HG02970 (cell line): ENCODE measurements at regions not wholly inside any gene's neighbourhood (a gene's known extent, or its start where the extent isn't known, plus 50 kb on each side); places are given as distances from the start of the nearest gene placed in this dataset.
"Not testable (repeated sequence)": the region's sequence is repeated elsewhere in the genome, so short reads cannot be mapped to it uniquely, and the experiment has no call there.

Experiments used
- ATAC-seq: cut with Tn5 transposase; IDR thresholded peaks from one replicate; pipeline ENCODE4 v1.9.1; 2021; ENCODE audit warnings: mild to moderate bottlenecking, moderate library complexity, moderate number of reproducible peaks; ENCODE audit not compliant: unreplicated experiment, low FRiP score

DNA sequence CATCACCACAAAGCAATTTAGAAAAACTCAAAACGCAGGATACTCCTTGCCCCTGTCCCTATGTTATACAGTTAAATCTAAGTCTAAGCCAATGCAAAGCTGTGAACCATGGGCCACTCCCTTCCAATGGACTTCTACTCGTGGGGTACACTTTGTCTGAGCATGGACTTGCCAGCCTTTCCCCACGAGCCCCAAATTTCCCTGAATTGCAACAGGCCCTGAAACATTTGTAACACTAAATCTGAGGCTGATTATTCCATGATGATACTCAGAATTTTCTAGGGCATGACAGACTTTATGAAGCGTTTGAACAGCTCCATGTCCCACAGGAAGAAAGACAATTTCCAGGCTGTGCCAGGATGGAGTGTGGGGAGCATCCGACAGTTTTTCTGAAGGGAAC is 189.6 kb downstream of the TXNL1 start:
- no peak for ATAC-seq

DNA sequence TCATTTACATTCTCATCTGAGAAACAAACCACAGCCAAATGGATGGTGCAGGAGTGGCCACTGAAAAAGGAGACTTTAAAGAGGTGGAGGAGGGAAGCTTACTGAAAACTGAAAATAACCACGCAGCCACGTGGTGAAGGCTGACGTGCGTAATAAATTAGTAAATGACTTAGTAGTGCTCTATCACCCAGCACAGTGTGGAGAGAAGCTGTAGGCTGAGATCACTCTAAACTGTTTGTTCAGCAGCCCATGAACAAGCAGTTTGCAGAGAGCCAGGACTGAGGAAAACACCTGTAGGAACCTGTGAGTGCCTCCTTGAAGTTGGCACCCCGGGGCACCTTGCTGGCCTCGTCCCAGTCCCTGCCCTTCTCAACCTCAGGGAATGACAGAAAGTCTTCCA is 193.0 kb downstream of the TXNL1 start:
- no peak for ATAC-seq

DNA sequence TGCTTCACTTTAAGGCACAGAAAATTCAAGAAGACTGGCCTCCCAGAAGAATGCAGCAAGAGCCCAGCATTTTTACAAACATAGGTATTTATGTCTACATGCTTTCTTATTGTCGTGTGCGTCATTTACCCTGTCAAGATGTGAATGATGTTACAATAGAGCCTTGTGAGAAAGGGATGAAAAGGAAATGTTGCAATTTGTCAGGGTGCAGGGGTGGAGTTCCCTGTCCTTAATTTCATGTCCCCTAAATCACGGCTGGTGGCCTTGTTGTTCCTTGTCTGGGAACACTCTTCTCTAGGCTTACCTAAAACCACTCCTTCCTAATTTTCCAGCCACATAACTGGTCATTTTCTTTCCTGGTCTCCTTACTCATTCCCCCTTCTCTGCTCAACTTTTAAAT is 194.2 kb downstream of the TXNL1 start:
- no peak for ATAC-seq

DNA sequence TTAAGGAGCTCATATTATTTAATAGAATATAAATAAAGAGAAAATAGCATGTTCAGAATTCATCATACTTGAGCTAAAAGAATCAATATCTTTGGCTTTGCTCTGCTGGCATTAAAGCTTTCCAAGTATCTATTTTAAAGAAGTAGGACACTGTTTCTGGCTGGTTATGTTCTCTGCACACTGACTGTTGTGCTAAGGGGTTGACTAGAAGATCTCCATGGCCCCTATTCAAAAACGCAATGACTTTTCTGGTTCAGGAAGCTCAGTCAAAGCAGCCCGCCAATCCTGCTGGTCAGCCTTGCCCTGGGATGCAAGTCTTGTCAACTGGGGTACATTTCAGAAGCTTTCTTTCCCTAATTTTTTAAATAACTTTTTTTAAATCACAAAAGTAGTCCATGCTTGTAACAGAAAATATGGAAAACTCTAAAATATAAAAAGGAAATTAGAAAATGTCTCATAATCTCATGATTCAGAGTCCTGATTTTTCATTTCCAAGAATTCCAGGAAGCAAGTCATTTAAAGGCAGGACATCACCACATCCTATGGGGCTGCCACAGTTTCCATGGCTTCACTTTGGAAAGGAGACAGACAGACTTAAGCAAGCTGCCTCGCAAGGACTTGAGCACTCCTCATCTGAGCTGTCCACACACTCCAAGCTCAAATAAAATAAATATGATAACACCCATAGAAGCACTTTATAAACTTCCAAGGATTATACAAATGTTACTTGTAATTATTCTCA is 195.1 kb downstream of the TXNL1 start:
- ATAC-seq, result no peak

DNA sequence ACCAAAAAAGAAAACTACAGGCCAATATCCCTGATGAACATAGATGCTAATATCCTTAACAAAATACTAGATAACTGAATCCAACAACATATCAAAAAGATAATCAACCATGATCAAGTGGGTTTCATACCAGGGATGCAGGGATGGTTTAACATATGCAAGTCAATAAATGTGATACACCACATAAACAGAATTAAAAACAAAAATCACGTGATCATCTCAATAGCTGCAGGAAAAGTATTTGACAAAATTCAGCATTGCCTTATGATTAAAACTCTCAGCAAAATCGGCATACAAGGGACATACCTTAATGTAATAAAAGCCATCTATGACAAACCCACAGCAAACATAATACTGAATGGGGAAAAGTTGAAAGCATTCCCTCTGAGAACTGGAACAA is 199.9 kb downstream of the TXNL1 start:
- ATAC-seq, result not testable (repeated sequence)

DNA sequence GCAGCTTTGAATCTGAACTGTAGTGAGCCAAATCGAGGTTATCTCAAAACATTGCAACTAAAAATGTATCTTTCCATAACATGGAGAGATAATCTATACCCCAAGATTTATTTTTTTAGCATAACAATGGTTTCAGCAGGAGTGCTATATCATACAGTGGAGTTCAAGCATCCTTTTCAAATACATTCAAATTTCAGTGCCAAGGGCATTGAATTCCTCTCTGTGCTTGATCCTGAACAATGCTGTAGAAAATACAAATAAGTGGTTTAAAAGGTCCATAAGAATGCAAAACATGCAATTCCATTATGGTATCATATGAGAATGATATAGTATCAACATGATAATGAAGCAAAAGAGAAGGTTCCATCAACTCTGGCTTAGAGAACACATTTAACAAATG is 201.7 kb downstream of the TXNL1 start:
- no peak for ATAC-seq

DNA sequence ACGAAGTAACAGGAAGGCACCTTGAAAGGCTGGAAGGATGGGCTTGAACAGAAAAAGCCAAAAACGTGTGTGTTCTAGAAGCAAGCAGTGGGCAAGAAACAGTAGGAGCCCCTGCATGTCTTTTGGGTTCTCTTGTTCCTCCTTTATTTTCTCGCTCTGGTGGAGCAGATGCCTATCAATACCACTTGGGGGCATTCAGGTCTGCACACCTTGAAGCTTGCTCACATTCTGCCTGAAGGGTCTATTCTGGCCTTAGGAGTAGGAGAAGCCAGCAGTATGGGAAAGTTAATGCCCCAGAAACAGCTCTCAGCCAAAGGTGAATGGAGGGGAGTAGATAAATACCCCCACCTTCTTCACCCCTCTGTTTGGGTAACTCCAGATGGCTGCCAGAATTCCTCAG is 204.5 kb downstream of the TXNL1 start:
- no peak for ATAC-seq

DNA sequence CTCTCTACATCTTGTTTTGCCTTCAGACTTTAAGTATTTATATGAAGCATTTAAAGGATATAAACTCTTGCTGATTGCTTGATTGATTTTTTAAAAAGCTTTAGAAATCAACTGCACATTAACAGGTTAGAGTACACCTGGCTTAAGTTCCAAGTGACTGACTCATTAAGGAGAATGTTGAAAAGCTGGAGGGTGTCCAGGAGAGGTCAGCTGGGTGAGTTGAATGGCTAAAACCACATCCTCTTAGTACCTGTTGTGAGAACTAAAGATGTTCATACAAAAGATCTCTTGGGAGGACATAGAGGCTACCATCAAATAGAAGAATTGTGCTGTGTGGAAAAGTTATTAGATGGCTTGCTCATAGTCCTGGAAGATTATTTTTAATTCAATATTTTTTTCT is 206.8 kb downstream of the TXNL1 start:
- no peak for ATAC-seq

DNA sequence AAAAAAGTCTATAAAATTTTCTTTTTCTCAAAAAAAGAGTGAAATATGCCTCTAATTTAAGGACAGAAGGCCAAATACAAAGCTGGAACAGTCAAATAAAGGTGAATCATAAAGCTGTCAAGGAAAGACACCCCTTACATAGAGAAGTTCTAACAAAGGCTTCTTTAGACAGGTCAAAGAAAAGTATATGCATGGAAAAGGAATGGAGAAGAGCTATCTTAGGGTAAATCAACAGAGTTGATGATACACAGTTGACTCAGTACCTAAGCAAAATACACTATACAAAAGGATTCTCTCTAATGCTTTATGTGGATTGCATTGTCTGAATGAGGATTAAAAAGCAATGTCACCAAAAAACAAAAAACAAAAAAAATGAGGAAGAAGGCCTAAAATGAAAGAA is 214.8 kb downstream of the TXNL1 start:
- ATAC-seq, result no peak

DNA sequence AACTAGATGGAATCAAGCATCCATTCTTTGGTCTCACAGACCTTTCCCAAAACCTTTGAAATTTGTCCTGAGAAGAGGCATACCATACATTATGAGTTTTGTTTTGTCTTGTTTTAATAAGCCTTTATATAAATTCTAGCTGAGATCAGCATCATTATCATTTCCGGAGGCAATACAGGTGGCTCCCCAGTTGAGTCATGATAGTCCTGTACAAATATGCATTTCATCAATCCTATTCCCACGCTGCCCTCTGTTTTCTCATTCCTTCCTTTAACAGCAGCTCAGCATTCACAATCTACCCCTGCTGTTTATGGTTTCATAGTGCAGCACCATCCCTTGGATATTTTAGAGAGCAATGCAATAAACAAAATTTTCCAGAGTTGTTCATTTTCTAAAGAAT is 216.7 kb downstream of the TXNL1 start:
- ATAC-seq, result no peak

DNA sequence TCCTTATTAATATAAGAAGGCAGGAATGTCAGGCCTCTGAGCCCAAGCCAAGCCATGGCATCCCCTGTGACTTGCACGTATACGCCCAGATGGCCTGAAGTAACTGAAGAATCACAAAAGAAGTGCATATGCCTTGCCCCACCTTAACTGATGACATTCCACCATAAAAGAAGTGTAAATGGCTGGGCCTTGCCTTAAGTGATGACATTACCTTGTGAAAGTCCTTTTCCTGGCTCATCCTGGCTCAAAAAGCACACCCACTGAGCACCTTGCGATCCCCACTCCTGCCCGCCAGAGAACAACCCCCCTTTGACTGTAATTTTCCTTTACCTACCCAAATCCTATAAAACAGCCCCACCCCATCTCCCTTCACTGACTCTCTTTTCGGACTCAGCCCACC is 217.5 kb downstream of the TXNL1 start:
- ATAC-seq, result not testable (repeated sequence)

DNA sequence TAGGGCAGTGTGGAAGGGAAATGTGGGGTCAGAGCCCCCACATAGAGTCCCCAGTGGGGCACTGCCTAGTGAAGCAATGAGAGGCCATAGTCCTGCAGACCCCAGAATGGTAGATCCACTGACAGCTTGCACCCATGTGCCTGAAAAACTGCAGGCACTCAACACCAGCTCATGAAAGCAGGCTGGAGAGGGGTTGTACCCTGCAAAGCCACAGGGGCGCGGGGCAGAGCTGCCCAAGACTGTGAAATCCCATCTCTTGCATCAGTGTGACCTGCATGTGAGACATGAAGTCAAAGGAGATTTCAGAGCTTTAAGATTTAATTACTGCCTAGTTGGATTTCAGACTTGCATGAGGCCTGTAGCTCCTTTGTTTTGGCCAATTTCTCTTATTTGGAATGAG is 224.0 kb downstream of the TXNL1 start:
- ATAC-seq, result no peak

DNA sequence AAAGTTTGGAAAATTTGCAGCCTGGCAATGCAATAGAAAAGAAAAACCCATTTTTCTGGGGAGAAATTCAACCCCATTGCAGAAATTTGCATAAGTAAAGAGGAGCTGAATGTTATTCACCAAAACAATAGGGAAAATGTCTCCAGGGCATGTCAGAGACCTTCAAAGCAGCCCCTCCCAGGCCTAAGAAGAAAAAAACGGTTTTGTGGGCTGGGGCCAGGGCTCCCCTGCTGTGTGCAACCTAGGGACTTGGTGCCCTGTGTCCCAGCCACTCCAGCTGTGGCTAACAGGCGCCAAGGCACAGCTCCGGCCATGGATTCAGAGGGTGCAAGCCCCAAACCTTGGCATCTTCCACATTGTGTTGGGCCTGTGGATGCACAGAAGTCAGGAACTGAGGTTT is 224.5 kb downstream of the TXNL1 start:
- no peak for ATAC-seq

DNA sequence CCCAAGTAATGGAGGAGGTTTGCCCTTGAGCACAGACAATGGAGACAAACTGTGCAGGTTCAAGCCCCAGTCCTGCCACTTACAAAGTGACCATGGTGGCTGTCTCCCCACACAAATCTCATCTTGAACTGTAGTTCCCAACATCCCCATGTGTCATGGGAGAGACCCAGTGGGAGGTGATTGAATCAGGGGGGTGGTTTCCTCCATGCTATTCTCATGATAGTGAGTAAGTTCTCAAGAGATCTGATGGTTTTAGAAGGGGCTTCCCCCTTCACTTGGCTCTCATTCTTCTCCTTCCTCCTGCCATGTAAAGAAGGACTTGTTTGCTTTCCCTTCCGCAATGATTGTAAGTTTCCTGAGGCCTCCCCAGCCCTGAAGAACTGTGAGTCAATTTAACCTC is 225.4 kb downstream of the TXNL1 start:
- ATAC-seq, result no peak

DNA sequence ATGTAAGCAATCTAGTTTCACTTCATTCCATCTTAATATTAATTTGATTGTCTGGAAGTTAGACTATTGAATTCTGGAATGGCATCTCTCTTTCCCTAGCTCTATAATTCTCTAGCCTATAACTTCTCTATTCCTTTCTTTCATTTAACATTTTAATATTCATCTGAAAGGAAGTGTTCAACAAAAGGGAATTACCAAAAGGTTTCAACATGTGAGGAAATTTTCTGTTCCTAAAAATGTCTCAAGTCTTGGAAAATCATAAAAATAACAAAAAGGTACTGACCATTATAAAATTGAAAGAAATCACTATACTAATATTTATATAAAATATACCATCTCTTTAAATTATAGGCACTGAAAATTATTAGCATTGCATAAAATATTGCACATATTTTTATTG is 228.7 kb downstream of the TXNL1 start:
- ATAC-seq, result no peak

DNA sequence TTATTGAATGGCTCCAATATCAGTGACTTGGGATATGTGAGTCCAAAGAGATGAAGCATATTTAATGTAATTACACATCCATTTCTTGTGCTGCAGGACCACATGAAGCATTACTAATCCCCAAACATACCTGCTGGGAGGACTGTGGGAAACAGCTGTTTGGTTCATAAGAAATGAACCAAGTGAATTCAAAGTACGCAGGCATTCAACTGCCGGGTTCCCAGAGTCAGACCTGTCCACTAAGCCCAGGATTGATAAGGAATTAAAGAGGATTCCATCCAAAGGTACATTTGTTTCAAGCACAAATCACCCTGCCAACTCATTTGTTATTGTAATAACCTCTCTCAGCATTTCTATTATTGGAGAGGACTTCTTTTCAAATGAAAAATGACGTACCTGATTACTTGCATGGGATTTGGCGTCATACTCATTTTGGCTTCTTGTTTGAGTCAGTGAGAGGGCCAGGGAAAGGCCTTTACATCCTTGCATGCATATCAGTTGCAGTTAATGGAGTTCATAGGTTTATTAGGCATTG is 230.7 kb downstream of the TXNL1 start:
- ATAC-seq, result no peak

DNA sequence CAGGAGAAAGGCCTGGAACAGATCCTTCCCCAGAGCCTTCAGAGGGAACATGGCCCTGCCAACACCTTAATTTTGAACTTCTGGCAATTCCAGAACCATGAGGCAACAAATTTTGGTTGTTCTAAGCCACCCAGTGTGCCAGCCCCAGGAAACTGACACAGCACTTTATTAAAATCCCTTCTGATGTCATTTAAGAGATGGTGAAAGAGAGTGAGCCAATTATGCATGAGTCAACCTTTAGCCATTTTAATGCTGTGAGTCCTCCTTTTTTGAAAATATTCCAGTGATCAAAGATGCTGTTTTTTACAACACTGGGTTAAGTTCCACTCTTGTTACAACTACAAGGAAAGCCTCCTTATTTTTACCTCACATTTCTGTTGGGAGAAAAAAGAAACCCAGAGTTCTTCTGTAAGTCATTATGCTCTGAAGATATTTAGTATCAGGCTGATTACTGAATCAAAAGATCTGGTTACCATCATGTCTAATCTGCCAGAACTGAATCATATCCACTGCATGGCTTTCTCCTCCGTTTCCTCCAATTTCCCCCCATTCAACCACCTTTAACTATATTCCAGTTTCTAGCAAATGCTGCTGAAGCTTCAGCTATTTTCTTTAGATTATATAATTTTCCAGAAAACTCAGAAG is 235.4 kb downstream of the TXNL1 start:
- no peak for ATAC-seq

DNA sequence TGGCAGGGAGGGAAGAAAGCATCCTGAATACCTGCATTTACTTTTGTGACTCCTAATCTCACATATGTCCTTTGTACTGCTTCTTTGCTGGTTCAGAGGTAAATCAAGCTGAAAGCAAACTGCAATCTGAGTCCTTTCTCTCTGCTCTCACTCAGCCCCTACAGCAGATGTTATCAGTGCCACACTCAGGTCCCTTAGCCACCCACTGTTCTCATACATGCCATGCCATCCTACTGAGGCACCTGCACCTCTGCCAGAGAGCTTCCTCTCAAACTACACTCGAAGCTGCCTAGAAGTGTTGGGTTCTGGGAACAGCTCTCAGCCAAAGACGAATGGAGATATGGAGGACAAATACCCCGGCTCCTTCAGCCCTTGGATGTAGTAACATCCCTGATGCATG is 244.5 kb downstream of the TXNL1 start:
- no peak for ATAC-seq

DNA sequence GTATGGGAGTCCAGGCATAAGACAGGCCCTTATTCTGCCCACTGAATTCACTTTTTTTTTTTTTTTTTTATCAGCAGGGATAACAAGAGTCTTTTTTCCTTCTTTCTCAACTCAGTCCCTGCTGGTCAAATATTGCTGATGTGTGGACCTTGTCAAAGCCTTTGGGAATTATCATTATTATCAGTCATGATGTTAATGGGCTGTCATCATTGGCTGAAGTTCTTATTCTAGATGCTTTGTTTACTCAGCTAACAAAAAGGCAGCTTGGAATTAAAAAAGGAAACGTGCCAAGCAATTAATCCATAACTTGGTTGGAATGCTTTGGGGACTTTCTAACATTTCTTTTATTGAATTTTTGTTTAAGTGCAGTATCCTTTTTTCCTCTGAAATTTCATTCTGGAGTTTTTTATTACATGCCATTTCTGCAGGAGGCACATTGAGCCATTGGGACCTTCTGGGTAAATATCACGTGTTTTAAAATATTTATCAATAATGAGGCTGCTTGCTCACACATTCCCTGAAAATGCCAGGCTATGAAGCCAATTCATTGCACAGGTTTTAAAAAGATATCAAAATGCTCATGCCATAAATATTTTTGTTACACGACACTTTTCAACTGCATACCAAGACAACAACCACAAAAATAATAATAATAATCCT is 246.3 kb downstream of the TXNL1 start:
- ATAC-seq, result no peak

DNA sequence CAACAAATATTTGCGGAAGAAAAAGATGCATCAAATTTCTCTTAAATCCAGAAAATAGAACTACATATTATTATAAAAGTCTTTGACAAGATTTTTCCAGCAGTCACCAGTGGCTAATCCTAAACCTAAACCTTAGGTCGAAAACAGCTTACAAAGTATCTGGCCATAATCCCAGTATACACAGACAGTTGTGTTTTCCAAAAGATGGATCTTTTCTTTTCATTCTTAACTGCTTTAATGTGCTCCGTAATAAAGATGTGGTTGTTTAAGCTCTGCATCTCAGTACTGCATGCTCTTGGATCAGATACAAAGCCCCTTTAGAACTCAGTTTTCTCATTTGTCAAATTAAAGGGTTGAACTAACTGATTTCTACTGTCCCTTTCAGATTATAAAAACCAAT is 247.8 kb downstream of the TXNL1 start:
- no peak for ATAC-seq

DNA sequence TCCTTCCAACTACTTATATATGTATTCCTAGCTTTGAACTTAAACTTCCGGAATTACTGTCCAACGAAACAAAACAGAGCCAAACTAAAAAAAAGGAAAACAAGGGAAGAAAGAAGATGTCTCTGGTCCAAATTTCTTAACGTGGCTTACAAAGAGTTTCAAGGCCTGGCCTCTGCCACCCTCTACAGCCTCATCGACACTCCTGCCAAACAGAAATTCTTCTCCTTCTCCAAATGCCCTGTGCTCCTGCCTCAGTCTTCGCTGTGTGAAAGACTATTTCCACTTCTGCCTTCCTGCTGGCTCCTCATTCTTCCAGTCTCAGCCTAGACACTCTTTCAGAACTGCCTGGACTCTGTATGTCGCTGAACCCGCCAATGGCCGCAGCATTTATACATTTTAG is 249.2 kb downstream of the TXNL1 start:
- no peak for ATAC-seq

DNA sequence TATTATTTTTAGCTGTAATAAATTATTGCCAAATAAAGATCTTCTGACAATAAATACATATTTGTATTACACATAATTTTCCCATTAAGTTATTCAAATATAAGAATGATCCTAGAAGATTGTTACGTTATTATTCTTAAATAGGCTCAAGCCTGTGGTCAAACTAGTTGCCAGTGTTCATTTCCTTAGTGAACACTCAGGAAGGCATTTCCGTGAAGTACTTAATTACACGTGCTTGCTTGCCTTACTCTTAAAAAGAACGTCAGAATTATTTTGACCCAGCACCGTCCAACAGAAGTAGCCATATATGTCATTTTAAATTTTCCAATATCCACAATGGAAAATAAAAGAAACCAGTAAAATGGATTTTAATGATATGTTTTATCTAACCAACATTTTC is 249.8 kb downstream of the TXNL1 start:
- no peak for ATAC-seq
